ENCODE measurements at regions not wholly inside any gene's neighbourhood (a gene's known extent, or its start where the extent isn't known, plus 50 kb on each side); places are given as distances from the start of the nearest gene placed in this dataset.

DNA sequence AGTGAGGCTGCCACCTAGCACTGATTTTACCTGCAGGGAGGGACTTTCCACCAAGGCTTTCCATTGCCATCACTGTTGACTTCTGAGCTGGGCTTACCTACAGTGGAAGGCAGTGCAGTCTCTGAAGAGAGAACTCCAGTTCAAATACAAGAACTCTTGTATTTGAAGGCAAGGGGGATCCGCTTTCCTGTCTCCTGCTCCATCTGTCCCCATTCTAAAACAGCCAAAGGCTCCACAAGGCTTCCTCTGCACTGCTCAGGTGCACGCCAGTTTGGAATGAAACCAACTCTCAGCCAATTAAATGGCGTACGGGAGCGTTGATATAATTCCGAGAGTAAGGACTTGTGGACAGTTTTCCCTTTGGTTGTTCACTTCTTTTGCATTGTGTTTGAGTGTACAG lies 66.0 kb upstream of the CXCL14 start:
- H3K4me3 ChIP-seq (ENCODE audit: low read depth, low read length): no peak overlapping the region
- no peaks in the 10 kb centered on the region for H3K9me3 ChIP-seq (ENCODE audit: control insufficient read depth, insufficient read depth, low read length)
- H3K27ac ChIP-seq (ENCODE audit: low read depth, low read length): no peak overlapping the region
- ChIA-PET CTCF (no interaction called here), POLR2A (no interaction called here)
- no peak for DNase-seq (ENCODE audit: low read depth, low spot score)
- TF ChIP-seq, protein P1, sequence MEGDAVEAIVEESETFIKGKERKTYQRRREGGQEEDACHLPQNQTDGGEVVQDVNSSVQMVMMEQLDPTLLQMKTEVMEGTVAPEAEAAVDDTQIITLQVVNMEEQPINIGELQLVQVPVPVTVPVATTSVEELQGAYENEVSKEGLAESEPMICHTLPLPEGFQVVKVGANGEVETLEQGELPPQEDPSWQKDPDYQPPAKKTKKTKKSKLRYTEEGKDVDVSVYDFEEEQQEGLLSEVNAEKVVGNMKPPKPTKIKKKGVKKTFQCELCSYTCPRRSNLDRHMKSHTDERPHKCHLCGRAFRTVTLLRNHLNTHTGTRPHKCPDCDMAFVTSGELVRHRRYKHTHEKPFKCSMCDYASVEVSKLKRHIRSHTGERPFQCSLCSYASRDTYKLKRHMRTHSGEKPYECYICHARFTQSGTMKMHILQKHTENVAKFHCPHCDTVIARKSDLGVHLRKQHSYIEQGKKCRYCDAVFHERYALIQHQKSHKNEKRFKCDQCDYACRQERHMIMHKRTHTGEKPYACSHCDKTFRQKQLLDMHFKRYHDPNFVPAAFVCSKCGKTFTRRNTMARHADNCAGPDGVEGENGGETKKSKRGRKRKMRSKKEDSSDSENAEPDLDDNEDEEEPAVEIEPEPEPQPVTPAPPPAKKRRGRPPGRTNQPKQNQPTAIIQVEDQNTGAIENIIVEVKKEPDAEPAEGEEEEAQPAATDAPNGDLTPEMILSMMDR (IDR thresholded peaks at IDR 0.05; ENCODE audit: low read depth, low read length): no peak
- no peaks in the 10 kb centered on the region for H3K27me3 ChIP-seq (ENCODE audit: control insufficient read depth, insufficient read depth, low read length)

DNA sequence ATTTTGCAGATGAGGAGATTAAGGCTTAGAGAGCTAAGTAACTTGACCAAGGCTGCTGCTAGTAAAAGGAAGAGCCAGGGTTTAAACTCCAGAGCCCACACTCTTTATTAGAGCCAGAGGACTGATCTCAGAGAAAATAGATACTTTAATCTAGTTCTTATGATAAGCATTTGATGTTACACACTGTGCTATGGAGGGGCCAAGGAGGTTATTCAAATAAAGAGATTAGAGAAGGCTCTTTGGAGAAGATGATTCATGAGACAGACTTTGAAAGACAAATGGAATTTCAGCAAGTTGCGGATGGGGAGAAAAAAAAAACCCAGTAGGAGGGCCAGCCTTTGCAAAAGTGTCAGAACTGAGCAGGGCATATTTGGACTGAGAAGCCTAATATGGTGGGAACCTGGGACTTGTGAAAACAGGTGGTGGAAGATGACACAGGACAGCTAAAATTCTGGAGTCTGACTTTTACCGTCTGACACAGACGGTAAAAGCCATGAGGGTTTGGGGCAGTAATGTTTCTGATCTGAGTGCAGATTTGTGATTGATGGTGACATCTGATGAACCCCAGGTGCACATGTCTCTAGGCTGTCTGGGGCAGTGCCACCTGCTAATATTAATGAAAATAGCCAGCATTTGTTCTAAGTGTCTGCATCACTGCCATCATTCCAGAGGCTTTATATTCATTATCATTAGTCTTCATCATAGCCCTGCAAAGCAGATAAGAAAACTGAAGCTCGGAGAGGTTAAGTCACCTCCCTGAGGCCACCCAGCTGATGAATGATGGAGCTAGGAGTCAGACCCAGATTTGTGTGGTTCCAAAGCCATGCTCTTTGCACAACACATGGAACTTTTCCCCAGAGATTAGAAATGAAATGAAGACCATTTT lies 65.3 kb upstream of the CXCL14 start:
- ChIA-PET POLR2A (no interaction called here), CTCF (no interaction called here)
- DNase-seq (ENCODE audit: low read depth, low spot score): no peak
- TF ChIP-seq, protein P1 (IDR thresholded peaks at IDR 0.05; ENCODE audit: low read depth, low read length): no peak
- no peaks in the 10 kb centered on the region for H3K9me3 ChIP-seq (ENCODE audit: control insufficient read depth, insufficient read depth, low read length)
- H3K27ac ChIP-seq (ENCODE audit: low read depth, low read length): no peak overlapping the region
- H3K27me3 ChIP-seq (ENCODE audit: control insufficient read depth, insufficient read depth, low read length): no peaks in the 10 kb centered on the region
- no peak overlapping the region for H3K4me3 ChIP-seq (ENCODE audit: low read depth, low read length)

DNA sequence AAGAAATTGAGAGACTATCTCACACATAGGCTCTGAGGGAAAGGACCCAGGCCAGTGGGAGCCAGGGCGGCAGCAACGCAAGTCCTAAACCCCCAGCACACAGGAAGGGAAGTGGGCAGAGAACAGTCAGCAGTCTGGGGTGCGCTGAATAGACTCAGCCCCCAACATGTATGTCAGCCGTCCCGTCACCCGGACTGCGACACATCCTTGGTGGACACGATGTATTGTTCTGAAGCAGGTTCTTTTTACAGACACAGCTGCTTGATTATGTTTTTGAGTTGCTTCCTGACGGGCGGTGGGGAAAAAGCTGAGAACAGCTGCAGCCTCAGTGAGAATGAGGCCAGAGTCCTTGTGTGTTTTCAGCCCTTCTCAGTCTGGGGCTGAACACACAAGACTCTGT lies 64.1 kb upstream of the CXCL14 start:
- TF ChIP-seq, protein P1 (IDR thresholded peaks at IDR 0.05; ENCODE audit: low read depth, low read length): no peak
- Histone ChIP-seq H3K27me3 (ENCODE audit: control insufficient read depth, insufficient read depth, low read length) (no peaks in the 10 kb centered on the region), H3K9me3 (ENCODE audit: control insufficient read depth, insufficient read depth, low read length) (no peaks in the 10 kb centered on the region), H3K27ac (ENCODE audit: low read depth, low read length) (no peak overlapping the region), H3K4me3 (ENCODE audit: low read depth, low read length) (no peak overlapping the region)
- ChIA-PET POLR2A (no interaction called here), CTCF (no interaction called here)
- no peak for DNase-seq (ENCODE audit: low read depth, low spot score)

DNA sequence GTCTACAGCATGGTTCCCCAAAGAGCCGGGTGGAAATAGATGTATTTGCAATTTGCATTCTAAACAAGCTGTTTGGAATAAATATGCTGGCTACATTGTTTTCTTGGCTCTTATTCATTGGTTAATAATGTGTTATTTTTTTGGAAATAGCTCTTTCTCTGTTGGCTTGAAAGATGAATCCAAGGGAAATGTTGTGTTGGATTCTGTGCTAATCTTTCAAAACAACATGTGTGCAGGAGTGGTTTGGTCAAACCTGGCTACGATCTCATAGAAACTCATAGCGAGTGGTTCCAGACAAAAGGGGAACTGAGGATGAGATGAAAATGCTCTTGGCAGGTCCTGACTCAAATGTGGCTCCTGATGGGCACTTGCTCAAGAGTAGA lies 63.7 kb upstream of the CXCL14 start:
- no peak overlapping the region for H3K4me3 ChIP-seq (ENCODE audit: low read depth, low read length)
- H3K9me3 ChIP-seq (ENCODE audit: control insufficient read depth, insufficient read depth, low read length): no peaks in the 10 kb centered on the region
- TF ChIP-seq, protein P1 (IDR thresholded peaks at IDR 0.05; ENCODE audit: low read depth, low read length): no peak
- no peaks in the 10 kb centered on the region for H3K27me3 ChIP-seq (ENCODE audit: control insufficient read depth, insufficient read depth, low read length)
- DNase-seq (ENCODE audit: low read depth, low spot score): no peak
- H3K27ac ChIP-seq (ENCODE audit: low read depth, low read length): no peak overlapping the region
- POLR2A ChIA-PET: no interaction called here
- CTCF ChIA-PET: no interaction called here

DNA sequence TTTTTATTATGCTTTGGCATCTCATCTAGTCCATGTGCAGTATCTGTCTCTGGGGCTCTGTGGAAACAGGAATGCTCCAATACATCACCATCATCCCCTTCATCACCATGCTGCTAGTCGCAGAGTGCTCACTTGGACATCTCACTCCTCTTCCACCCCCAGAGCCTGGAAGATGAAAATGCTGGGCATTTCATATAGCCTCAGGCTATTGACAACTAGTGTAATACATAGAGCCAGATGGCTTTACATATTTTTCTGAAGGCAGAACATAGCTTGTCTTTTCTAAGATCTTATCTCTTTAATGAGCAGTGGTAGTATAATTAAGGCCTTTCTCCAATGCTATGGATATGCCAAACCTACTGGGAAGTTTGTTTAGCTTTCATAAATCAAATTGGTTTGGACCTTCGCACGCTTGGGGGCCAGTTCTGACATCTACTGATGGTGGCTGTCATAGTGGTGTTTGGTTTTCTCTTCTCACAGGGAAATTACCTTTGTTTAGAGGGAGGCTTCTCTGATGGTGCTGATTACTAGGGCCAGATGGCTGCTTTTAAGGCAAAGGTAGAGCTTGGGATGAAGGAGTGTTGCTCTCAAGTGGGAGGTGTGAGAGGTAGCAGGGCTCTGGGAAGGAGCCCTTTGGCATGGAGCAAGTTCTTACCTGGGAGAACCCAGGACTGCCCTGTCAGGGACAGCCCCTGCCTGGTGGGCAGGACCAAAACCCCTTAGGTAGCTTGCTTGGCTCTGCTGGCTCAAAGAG lies 63.1 kb upstream of the CXCL14 start:
- no peaks in the 10 kb centered on the region for H3K27me3 ChIP-seq (ENCODE audit: control insufficient read depth, insufficient read depth, low read length)
- H3K4me3 ChIP-seq (ENCODE audit: low read depth, low read length): no peak overlapping the region
- H3K27ac ChIP-seq (ENCODE audit: low read depth, low read length): no peak overlapping the region
- H3K9me3 ChIP-seq (ENCODE audit: control insufficient read depth, insufficient read depth, low read length): no peaks in the 10 kb centered on the region
- ChIA-PET CTCF (interaction anchor here (0.7 kb wide), 1 partner anchor 187 kb away, joined by 3 read pairs; no protein-coding TSS in a partner anchor), POLR2A (no interaction called here)
- DNase-seq (ENCODE audit: low read depth, low spot score): no peak
- TF ChIP-seq, protein P1 (IDR thresholded peaks at IDR 0.05; ENCODE audit: low read depth, low read length): no peak

Data from AG04450 (cell line).